Liver (tissue), 3 donors: ENCODE measurements at regions not wholly inside any gene's neighbourhood (a gene's known extent, or its start where the extent isn't known, plus 50 kb on each side); places are given as distances from the start of the nearest gene placed in this dataset.
"Not testable (repeated sequence)": the region's sequence is repeated elsewhere in the genome, so short reads cannot be mapped to it uniquely, and the experiment has no call there.

Experiments used
- ATF3 ChIP-seq: IDR thresholded peaks from 2 replicates; pipeline ENCODE4 v1.6.1; 2016; ENCODE audit warnings: antibody characterized with exemption
- EGR1 ChIP-seq, 2 donors: IDR thresholded peaks; 2 replicates each; pipeline ENCODE4 v1.6.1; 2016 to 2018; ENCODE audit warnings: antibody characterized with exemption in 2 of 2, low read depth in 2 of 2
- GABPA ChIP-seq, 2 donors: IDR thresholded peaks in 1 of 2; conservative IDR thresholded peaks in 1 of 2; 2 replicates each; pipeline ENCODE4 v1.6.1; 2016; ENCODE audit warnings: antibody characterized with exemption in 2 of 2, mild to moderate bottlenecking in 1 of 2, moderate library complexity in 1 of 2
- HNF4G ChIP-seq: IDR thresholded peaks from 2 replicates; pipeline ENCODE4 v1.6.1; 2016; ENCODE audit warnings: antibody characterized with exemption
- JUND ChIP-seq, 2 donors: IDR thresholded peaks; 2 replicates each; pipeline ENCODE4 v1.6.1; 2016; ENCODE audit warnings: antibody characterized with exemption in 2 of 2
- RAD21 ChIP-seq, 2 donors: IDR thresholded peaks; 2 replicates each; pipeline ENCODE4 v1.6.1; 2016; ENCODE audit warnings: antibody characterized with exemption in 2 of 2, mild to moderate bottlenecking in 2 of 2
- RXRA ChIP-seq, 2 donors: IDR thresholded peaks; 2 replicates each; pipeline ENCODE4 v1.6.1; 2017 to 2018; ENCODE audit warnings: antibody characterized with exemption in 2 of 2, mild to moderate bottlenecking in 1 of 2
- SP1 ChIP-seq: IDR thresholded peaks from 2 replicates; pipeline ENCODE4 v1.6.1; 2018; ENCODE audit warnings: antibody characterized with exemption, mild to moderate bottlenecking
- TAF1 ChIP-seq: conservative IDR thresholded peaks from 2 replicates; pipeline ENCODE4 v1.6.1; 2016; ENCODE audit warnings: antibody characterized with exemption, mild to moderate bottlenecking
- YY1 ChIP-seq: IDR thresholded peaks from 2 replicates; pipeline ENCODE4 v1.6.1; 2016; ENCODE audit warnings: antibody characterized with exemption, mild to moderate bottlenecking
- TF ChIP-seq, protein P1 (sequence below): fragments of 150-350 bp; IDR thresholded peaks from 2 replicates; pipeline ENCODE4 v1.5.1; 2017; ENCODE audit warnings: improper control_type of control experiment, low read depth, low read length; ENCODE audit not compliant: missing input control
- TF ChIP-seq, protein P2 (sequence below): IDR thresholded peaks from 2 replicates; pipeline ENCODE4 v1.6.1; 2016; ENCODE audit warnings: antibody characterized with exemption
- TF ChIP-seq, protein P3 (sequence below): IDR thresholded peaks from 2 replicates; pipeline ENCODE4 v1.6.1; 2016; ENCODE audit warnings: antibody characterized with exemption, mild to moderate bottlenecking
- TF ChIP-seq, protein P4 (sequence below): IDR thresholded peaks from 2 replicates; pipeline ENCODE4 v1.6.1; 2016; ENCODE audit warnings: antibody characterized with exemption
- donor health status: healthy.
- donor health status: healthy.

GRCh38 chr1:102659876-102660483 is 448.3 kb downstream of the COL11A1 start:
- TF ChIP-seq JUND (IDR thresholded peaks at IDR 0.05); TAF1; SP1; EGR1 (IDR thresholded peaks at IDR 0.05; ENCODE audit: low read depth in 2 of 2); HNF4G; RXRA (IDR thresholded peaks at IDR 0.05); GABPA (IDR thresholded peaks at IDR 0.05 in 1 of 2, conservative IDR thresholded peaks at IDR 0.05 in 1 of 2); RAD21 (IDR thresholded peaks at IDR 0.05); ATF3; YY1: not testable (repeated sequence)
- TF ChIP-seq, protein P1, sequence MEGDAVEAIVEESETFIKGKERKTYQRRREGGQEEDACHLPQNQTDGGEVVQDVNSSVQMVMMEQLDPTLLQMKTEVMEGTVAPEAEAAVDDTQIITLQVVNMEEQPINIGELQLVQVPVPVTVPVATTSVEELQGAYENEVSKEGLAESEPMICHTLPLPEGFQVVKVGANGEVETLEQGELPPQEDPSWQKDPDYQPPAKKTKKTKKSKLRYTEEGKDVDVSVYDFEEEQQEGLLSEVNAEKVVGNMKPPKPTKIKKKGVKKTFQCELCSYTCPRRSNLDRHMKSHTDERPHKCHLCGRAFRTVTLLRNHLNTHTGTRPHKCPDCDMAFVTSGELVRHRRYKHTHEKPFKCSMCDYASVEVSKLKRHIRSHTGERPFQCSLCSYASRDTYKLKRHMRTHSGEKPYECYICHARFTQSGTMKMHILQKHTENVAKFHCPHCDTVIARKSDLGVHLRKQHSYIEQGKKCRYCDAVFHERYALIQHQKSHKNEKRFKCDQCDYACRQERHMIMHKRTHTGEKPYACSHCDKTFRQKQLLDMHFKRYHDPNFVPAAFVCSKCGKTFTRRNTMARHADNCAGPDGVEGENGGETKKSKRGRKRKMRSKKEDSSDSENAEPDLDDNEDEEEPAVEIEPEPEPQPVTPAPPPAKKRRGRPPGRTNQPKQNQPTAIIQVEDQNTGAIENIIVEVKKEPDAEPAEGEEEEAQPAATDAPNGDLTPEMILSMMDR = not testable (repeated sequence)
- TF ChIP-seq, protein P2, sequence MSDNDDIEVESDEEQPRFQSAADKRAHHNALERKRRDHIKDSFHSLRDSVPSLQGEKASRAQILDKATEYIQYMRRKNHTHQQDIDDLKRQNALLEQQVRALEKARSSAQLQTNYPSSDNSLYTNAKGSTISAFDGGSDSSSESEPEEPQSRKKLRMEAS = not testable (repeated sequence)
- TF ChIP-seq, protein P3, sequence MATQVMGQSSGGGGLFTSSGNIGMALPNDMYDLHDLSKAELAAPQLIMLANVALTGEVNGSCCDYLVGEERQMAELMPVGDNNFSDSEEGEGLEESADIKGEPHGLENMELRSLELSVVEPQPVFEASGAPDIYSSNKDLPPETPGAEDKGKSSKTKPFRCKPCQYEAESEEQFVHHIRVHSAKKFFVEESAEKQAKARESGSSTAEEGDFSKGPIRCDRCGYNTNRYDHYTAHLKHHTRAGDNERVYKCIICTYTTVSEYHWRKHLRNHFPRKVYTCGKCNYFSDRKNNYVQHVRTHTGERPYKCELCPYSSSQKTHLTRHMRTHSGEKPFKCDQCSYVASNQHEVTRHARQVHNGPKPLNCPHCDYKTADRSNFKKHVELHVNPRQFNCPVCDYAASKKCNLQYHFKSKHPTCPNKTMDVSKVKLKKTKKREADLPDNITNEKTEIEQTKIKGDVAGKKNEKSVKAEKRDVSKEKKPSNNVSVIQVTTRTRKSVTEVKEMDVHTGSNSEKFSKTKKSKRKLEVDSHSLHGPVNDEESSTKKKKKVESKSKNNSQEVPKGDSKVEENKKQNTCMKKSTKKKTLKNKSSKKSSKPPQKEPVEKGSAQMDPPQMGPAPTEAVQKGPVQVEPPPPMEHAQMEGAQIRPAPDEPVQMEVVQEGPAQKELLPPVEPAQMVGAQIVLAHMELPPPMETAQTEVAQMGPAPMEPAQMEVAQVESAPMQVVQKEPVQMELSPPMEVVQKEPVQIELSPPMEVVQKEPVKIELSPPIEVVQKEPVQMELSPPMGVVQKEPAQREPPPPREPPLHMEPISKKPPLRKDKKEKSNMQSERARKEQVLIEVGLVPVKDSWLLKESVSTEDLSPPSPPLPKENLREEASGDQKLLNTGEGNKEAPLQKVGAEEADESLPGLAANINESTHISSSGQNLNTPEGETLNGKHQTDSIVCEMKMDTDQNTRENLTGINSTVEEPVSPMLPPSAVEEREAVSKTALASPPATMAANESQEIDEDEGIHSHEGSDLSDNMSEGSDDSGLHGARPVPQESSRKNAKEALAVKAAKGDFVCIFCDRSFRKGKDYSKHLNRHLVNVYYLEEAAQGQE = not testable (repeated sequence)
- TF ChIP-seq, protein P4, sequence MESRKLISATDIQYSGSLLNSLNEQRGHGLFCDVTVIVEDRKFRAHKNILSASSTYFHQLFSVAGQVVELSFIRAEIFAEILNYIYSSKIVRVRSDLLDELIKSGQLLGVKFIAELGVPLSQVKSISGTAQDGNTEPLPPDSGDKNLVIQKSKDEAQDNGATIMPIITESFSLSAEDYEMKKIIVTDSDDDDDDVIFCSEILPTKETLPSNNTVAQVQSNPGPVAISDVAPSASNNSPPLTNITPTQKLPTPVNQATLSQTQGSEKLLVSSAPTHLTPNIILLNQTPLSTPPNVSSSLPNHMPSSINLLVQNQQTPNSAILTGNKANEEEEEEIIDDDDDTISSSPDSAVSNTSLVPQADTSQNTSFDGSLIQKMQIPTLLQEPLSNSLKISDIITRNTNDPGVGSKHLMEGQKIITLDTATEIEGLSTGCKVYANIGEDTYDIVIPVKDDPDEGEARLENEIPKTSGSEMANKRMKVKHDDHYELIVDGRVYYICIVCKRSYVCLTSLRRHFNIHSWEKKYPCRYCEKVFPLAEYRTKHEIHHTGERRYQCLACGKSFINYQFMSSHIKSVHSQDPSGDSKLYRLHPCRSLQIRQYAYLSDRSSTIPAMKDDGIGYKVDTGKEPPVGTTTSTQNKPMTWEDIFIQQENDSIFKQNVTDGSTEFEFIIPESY = not testable (repeated sequence)
